RWPE1 (cell line): ENCODE measurements at regions not wholly inside any gene's neighbourhood (a gene's known extent, or its start where the extent isn't known, plus 50 kb on each side); places are given as distances from the start of the nearest gene placed in this dataset.

Experiments
- CTCF ChIA-PET: fragments of 350-600 bp; sonication (Branson Sonifier 250); formaldehyde crosslinking; extraction: SDS; loops from one replicate; lab custom pipeline; 2021; lab: Yijun Ruan, JAX
- POLR2A ChIA-PET: fragments of 400-600 bp; formaldehyde crosslinking; extraction: SDS; loops from one replicate; lab custom pipeline; 2020; ENCODE audit warnings: antibody characterized with exemption; ENCODE audit not compliant: low non-redundant PET; lab: Yijun Ruan, JAX
- DNase-seq: peaks from one replicate; pipeline ENCODE4 v3.0.0; 2012; ENCODE audit warnings: low spot score
- H3K27ac ChIP-seq: fragments of 450-650 bp; 2 replicates; pipeline ENCODE4 v1.5.1; 2017
- CTCF ChIP-seq: fragments of 450-650 bp; conservative IDR thresholded peaks from 2 replicates; pipeline ENCODE4 v1.5.1; 2017; ENCODE audit warnings: low read depth, mild to moderate bottlenecking

- TF ChIP-seq CTCF = no peak
- POLR2A ChIA-PET = no interaction called here
Observed at GRCh38 chr1:188154196-188154595, 1325.4 kb downstream of the PLA2G4A start.

GRCh38 chr1:188154761-188155160 is 1326.0 kb downstream of the PLA2G4A start:
- DNase-seq = no peak
- H3K27ac ChIP-seq = no peak overlapping the region
- POLR2A ChIA-PET = no interaction called here
- TF ChIP-seq CTCF = no peak
- CTCF ChIA-PET = no interaction called here

More at GRCh38 chr1:188154196-188154595, 1325.4 kb downstream of the PLA2G4A start:
- CTCF ChIA-PET = no interaction called here
- no peak overlapping the region for H3K27ac ChIP-seq
- DNase-seq = no peak

- TF ChIP-seq CTCF = no peak
- ChIA-PET POLR2A (no interaction called here), CTCF (interaction anchor here (0.6 kb wide), 1 partner anchor 536 kb away, joined by 3 read pairs; no protein-coding TSS in a partner anchor)
- H3K27ac ChIP-seq = no peak overlapping the region
- no peak for DNase-seq
Observed at GRCh38 chr1:188155261-188155660, 1326.5 kb downstream of the PLA2G4A start.

- no peak for TF ChIP-seq CTCF
- POLR2A ChIA-PET = no interaction called here
- CTCF ChIA-PET = no interaction called here
- no peak for DNase-seq
- no peak overlapping the region for H3K27ac ChIP-seq
Observed at GRCh38 chr1:188164459-188164858, 1335.7 kb downstream of the PLA2G4A start.

- no peak overlapping the region for H3K27ac ChIP-seq
- no peak for TF ChIP-seq CTCF
- POLR2A ChIA-PET = no interaction called here
- CTCF ChIA-PET = no interaction called here
- DNase-seq = no peak
Observed at GRCh38 chr1:188166654-188167053, 1337.9 kb downstream of the PLA2G4A start.

- H3K27ac ChIP-seq = no peak overlapping the region
- no peak for TF ChIP-seq CTCF
- no peak for DNase-seq
- POLR2A ChIA-PET = no interaction called here
- CTCF ChIA-PET = no interaction called here
Observed at GRCh38 chr1:188169971-188170370, 1341.2 kb downstream of the PLA2G4A start.

- no peak overlapping the region for H3K27ac ChIP-seq
- no peak for DNase-seq
- TF ChIP-seq CTCF = no peak
- POLR2A ChIA-PET = no interaction called here
- CTCF ChIA-PET = no interaction called here
Observed at GRCh38 chr1:188170411-188170810, 1341.7 kb downstream of the PLA2G4A start.
